H9 (cell line): ENCODE measurements at regions not wholly inside any gene's neighbourhood (a gene's known extent, or its start where the extent isn't known, plus 50 kb on each side); places are given as distances from the start of the nearest gene placed in this dataset.

ENCODE experiments used
- DNase-seq: peaks from one replicate; pipeline ENCODE4 v3.0.0-alpha.2; 2017
- H2AFZ ChIP-seq: one replicate; pipeline ENCODE4 v1.6.1; 2013; ENCODE audit warnings: mild to moderate bottlenecking, low read length, control low read depth, moderate library complexity
- H2AK5ac ChIP-seq: 2 replicates; pipeline ENCODE4 v1.6.1; 2013; ENCODE audit warnings: low read length, control low read depth, mixed read lengths; ENCODE audit not compliant: insufficient read length
- H2BK120ac ChIP-seq: one replicate; pipeline ENCODE4 v1.6.1; 2013; ENCODE audit warnings: low read depth, mild to moderate bottlenecking, low read length, control low read depth, inconsistent platforms; ENCODE audit not compliant: poor library complexity, severe bottlenecking
- H2BK12ac ChIP-seq: 2 replicates; pipeline ENCODE4 v1.6.1; 2013; ENCODE audit warnings: low read length, control low read depth, mixed read lengths, low read depth; ENCODE audit not compliant: insufficient read length
- H2BK15ac ChIP-seq: 2 replicates; pipeline ENCODE4 v1.6.1; 2013; ENCODE audit warnings: low read depth, low read length, control low read depth
- H2BK20ac ChIP-seq: one replicate; pipeline ENCODE4 v1.6.1; 2013; ENCODE audit warnings: low read depth, mild to moderate bottlenecking, low read length, control low read depth, inconsistent platforms; ENCODE audit not compliant: poor library complexity, severe bottlenecking
- H2BK5ac ChIP-seq: 2 replicates; pipeline ENCODE4 v1.6.1; 2013; ENCODE audit warnings: low read length, control low read depth, mixed read lengths; ENCODE audit not compliant: insufficient read length
- H3K14ac ChIP-seq: 2 replicates; pipeline ENCODE4 v1.6.1; 2013; ENCODE audit warnings: low read length, control low read depth; ENCODE audit not compliant: insufficient read depth
- H3K18ac ChIP-seq: 2 replicates; pipeline ENCODE4 v1.6.1; 2013; ENCODE audit warnings: low read depth, mild to moderate bottlenecking, mixed read lengths, low read length, control low read depth; ENCODE audit not compliant: insufficient read length
- H3K23ac ChIP-seq: 2 replicates; pipeline ENCODE4 v1.6.1; 2013; ENCODE audit warnings: low read length, control low read depth, mixed read lengths, low read depth; ENCODE audit not compliant: insufficient read length
- H3K23me2 ChIP-seq: 2 replicates; pipeline ENCODE4 v1.6.1; 2013; ENCODE audit warnings: low read depth, mild to moderate bottlenecking, mixed read lengths, low read length, control low read depth; ENCODE audit not compliant: insufficient read length, poor library complexity, severe bottlenecking
- H3K27ac ChIP-seq: 2 replicates; pipeline ENCODE4 v1.5.1; 2013; ENCODE audit warnings: low read length, control low read depth, mixed read lengths, low read depth; ENCODE audit not compliant: insufficient read length
- H3K27me3 ChIP-seq: 2 replicates; pipeline ENCODE4 v1.6.1; 2013; ENCODE audit warnings: low read length, control low read depth, inconsistent platforms; ENCODE audit not compliant: insufficient read depth
- H3K4ac ChIP-seq: 2 replicates; pipeline ENCODE4 v1.6.1; 2013; ENCODE audit warnings: low read depth, mild to moderate bottlenecking, control low read depth, inconsistent platforms, low read length, moderate library complexity
- H3K4me1 ChIP-seq: 2 replicates; pipeline ENCODE4 v1.6.1; 2013; ENCODE audit warnings: low read length, control low read depth, inconsistent platforms; ENCODE audit not compliant: insufficient read depth
- H3K4me2 ChIP-seq: 2 replicates; pipeline ENCODE4 v1.6.1; 2013; ENCODE audit warnings: low read length, control low read depth, mixed read lengths; ENCODE audit not compliant: insufficient read length, insufficient read depth
- H3K56ac ChIP-seq: 2 replicates; pipeline ENCODE4 v1.6.1; 2013; ENCODE audit warnings: low read depth, mild to moderate bottlenecking, mixed read lengths, low read length, control low read depth; ENCODE audit not compliant: insufficient read length
- H3K79me1 ChIP-seq: 2 replicates; pipeline ENCODE4 v1.6.1; 2013; ENCODE audit warnings: low read depth, mild to moderate bottlenecking, moderate library complexity, low read length, control low read depth, inconsistent platforms; ENCODE audit not compliant: insufficient read depth, poor library complexity, severe bottlenecking
- H3K79me2 ChIP-seq: 2 replicates; pipeline ENCODE4 v1.6.1; 2013; ENCODE audit warnings: low read length, control low read depth, inconsistent platforms; ENCODE audit not compliant: insufficient read depth
- H3K9ac ChIP-seq: 2 replicates; pipeline ENCODE4 v1.6.1; 2013; ENCODE audit warnings: low read length, control low read depth, mixed read lengths; ENCODE audit not compliant: insufficient read length; ENCODE audit errors: extremely low read depth
- H3K9me3 ChIP-seq: one replicate; pipeline ENCODE4 v1.6.1; 2013; ENCODE audit warnings: low read depth, low read length, inconsistent platforms; ENCODE audit not compliant: control insufficient read depth
- H3T11ph ChIP-seq: one replicate; pipeline ENCODE4 v1.6.1; 2013; ENCODE audit warnings: mild to moderate bottlenecking, low read length, control low read depth, inconsistent platforms
- H4K20me1 ChIP-seq: one replicate; pipeline ENCODE4 v1.6.1; 2013; ENCODE audit not compliant: control insufficient read depth, insufficient read length, insufficient read depth
- H4K5ac ChIP-seq: 2 replicates; pipeline ENCODE4 v1.6.1; 2013; ENCODE audit warnings: low read depth, mild to moderate bottlenecking, mixed read lengths, low read length, control low read depth; ENCODE audit not compliant: insufficient read length
- H4K8ac ChIP-seq: replicated peaks from 2 replicates; pipeline ENCODE4 v1.6.1; 2013; ENCODE audit warnings: low read length, control low read depth, mixed read lengths, low read depth; ENCODE audit not compliant: insufficient read length
- H4K91ac ChIP-seq: 2 replicates; pipeline ENCODE4 v1.6.1; 2013; ENCODE audit warnings: low read depth, mild to moderate bottlenecking, moderate library complexity, mixed read lengths, low read length, control low read depth; ENCODE audit not compliant: insufficient read length
- H3K27ac Mint-ChIP-seq, 3 experiments: 2 replicates in 2 of 3; 3 replicates in 1 of 3; pipeline ENCODE4 v1.8.0; 2020 to 2021; ENCODE audit warnings: mixed read lengths in 3 of 3, mild to moderate bottlenecking in 1 of 3, moderate library complexity in 1 of 3
- H3K27me3 Mint-ChIP-seq: 2 replicates; pipeline ENCODE4 v1.8.0; 2021; ENCODE audit warnings: low read depth, mild to moderate bottlenecking, moderate library complexity, mixed read lengths
- H3K36me3 Mint-ChIP-seq, 3 experiments: 2 replicates in 2 of 3; 3 replicates in 1 of 3; pipeline ENCODE4 v1.8.0; 2020 to 2021; ENCODE audit warnings: low read depth in 3 of 3, mixed read lengths in 3 of 3; ENCODE audit not compliant: insufficient read depth in 1 of 3
- H3K4me1 Mint-ChIP-seq, 2 experiments: 2 replicates each; pipeline ENCODE4 v1.8.0; 2020; ENCODE audit warnings: mixed read lengths in 2 of 2
- H3K4me3 Mint-ChIP-seq, 2 experiments: 2 replicates in 1 of 2; 3 replicates in 1 of 2; pipeline ENCODE4 v1.8.0; 2020 to 2021; ENCODE audit warnings: mild to moderate bottlenecking in 2 of 2, mixed read lengths in 2 of 2, moderate library complexity in 1 of 2
- H3K9me3 Mint-ChIP-seq, 2 experiments: 2 replicates in 1 of 2; 3 replicates in 1 of 2; pipeline ENCODE4 v1.8.0; 2020; ENCODE audit warnings: mild to moderate bottlenecking in 2 of 2, mixed read lengths in 2 of 2, moderate library complexity in 1 of 2
- WGBS: extraction: QIAGEN DNeasy Blood & Tissue Kit; methylation state at CpG from one replicate; pipeline ENCODE4 v1.1.7; 2013; ENCODE audit warnings: missing lambda C conversion rate, low lambda C conversion rate, mixed read lengths; ENCODE audit not compliant: insufficient read length; ENCODE audit errors: extremely low coverage; 5-methylcytosine and 5-hydroxymethylcytosine counted together
- TF ChIP-seq, protein P1 (sequence below): fragments of 200-600 bp; sonication (generic); conservative IDR thresholded peaks from 3 replicates; pipeline ENCODE4 v1.8.0; 2021; ENCODE audit warnings: antibody characterized with exemption, mild to moderate bottlenecking

- Mint-ChIP-seq H3K27ac (0 out of 7 replicates have a peak overlapping the region, but pooled peaks of 1 of the 3 experiments have one; percentile 25), H3K4me1 (peaks cover 19 to 38% of the 10 kb centered on the region in 2 experiments), H3K4me3 (no peak overlapping the region), H3K9me3 (no peaks in the 10 kb centered on the region), H3K36me3 (no peaks in the 10 kb centered on the region; a peak in 1 of 7 replicates), H3K27me3 (no peaks in the 10 kb centered on the region)
- WGBS, result no CpG with 5 or more reads among the region's 6 CpGs
- Histone ChIP-seq H3K9ac (no peak overlapping the region), H2BK120ac (no peak overlapping the region), H3K9me3 (no peaks in the 10 kb centered on the region), H3T11ph (no peak overlapping the region), H3K18ac (no peak overlapping the region), H3K4me1 (no peaks in the 10 kb centered on the region; the same call in 1 of the 2 replicates), H3K23ac (no peak overlapping the region), H3K23me2 (no peaks in the 10 kb centered on the region), H4K8ac (no peak overlapping the region), H2AFZ (no peak overlapping the region), H2BK12ac (no peak overlapping the region), H2BK15ac (no peak overlapping the region), H3K27me3 (no peaks in the 10 kb centered on the region), H4K5ac (no peak overlapping the region), H2AK5ac (no peak overlapping the region), H3K14ac (no peak overlapping the region), H3K4me2 (no peak overlapping the region), H3K4ac (no peak overlapping the region), H4K91ac (no peak overlapping the region), H2BK20ac (no peak overlapping the region), H3K27ac (no peak overlapping the region), H4K20me1 (no peaks in the 10 kb centered on the region), H3K79me1 (no peaks in the 10 kb centered on the region), H3K56ac (no peak overlapping the region), H2BK5ac (no peak overlapping the region), H3K79me2 (no peaks in the 10 kb centered on the region)
- TF ChIP-seq, protein P1, sequence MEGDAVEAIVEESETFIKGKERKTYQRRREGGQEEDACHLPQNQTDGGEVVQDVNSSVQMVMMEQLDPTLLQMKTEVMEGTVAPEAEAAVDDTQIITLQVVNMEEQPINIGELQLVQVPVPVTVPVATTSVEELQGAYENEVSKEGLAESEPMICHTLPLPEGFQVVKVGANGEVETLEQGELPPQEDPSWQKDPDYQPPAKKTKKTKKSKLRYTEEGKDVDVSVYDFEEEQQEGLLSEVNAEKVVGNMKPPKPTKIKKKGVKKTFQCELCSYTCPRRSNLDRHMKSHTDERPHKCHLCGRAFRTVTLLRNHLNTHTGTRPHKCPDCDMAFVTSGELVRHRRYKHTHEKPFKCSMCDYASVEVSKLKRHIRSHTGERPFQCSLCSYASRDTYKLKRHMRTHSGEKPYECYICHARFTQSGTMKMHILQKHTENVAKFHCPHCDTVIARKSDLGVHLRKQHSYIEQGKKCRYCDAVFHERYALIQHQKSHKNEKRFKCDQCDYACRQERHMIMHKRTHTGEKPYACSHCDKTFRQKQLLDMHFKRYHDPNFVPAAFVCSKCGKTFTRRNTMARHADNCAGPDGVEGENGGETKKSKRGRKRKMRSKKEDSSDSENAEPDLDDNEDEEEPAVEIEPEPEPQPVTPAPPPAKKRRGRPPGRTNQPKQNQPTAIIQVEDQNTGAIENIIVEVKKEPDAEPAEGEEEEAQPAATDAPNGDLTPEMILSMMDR, result no peak
- no peak for DNase-seq
These were observed 340.7 kb upstream of the C2CD4B start for GRCh38 chr15:62505762-62506161.
